ENCODE measurements at regions not wholly inside any gene's neighbourhood (a gene's known extent, or its start where the extent isn't known, plus 50 kb on each side); places are given as distances from the start of the nearest gene placed in this dataset.

- no peak for DNase-seq
Observed at GRCh38 chr6:96465321-96465903, 56.2 kb upstream of the UFL1 start.

GRCh38 chr6:96466147-96466863 lies 55.3 kb upstream of the UFL1 start:
- no peak for DNase-seq

GRCh38 chr6:96467814-96468213 lies 53.8 kb upstream of the UFL1 start:
- DNase-seq = no peak

GRCh38 chr6:96468281-96468680 lies 53.3 kb upstream of the UFL1 start:
- no peak for DNase-seq

- peak in 2 of 3 experiments; percentile 12 to 58 for DNase-seq
Observed at GRCh38 chr6:96468681-96469224, 52.9 kb upstream of the UFL1 start.

- no peak for DNase-seq
Observed at GRCh38 chr6:96469312-96469711, 52.3 kb upstream of the UFL1 start.

GRCh38 chr6:96470296-96470695 lies 51.3 kb upstream of the UFL1 start:
- no peak for DNase-seq
